Left lung (tissue), 4 donors: ENCODE measurements at regions not wholly inside any gene's neighbourhood (a gene's known extent, or its start where the extent isn't known, plus 50 kb on each side); places are given as distances from the start of the nearest gene placed in this dataset.

Experiments
- ATAC-seq: fragments of 200-7000 bp; cut with Tn5 transposase; one replicate; pipeline ENCODE4 v1.9.1; 2020; ENCODE audit warnings: moderate library complexity
- DNase-seq, 4 donors: peaks; one replicate each; pipeline ENCODE4 v3.0.0-alpha.2; 2013 to 2020
- H3K27ac ChIP-seq, 2 donors: fragments of 200-600 bp; sonication (generic) in 1 of 2; one replicate each; pipeline versions ENCODE4 v1.5.0 to v1.8.0; 2020 to 2021
- H3K27me3 ChIP-seq, 2 donors: fragments of 200-600 bp; sonication (generic) in 1 of 2; one replicate each; pipeline versions ENCODE4 v1.5.0 to v1.8.0; 2020 to 2021
- H3K36me3 ChIP-seq, 2 donors: fragments of 200-600 bp; sonication (generic) in 1 of 2; one replicate each; pipeline versions ENCODE4 v1.5.0 to v1.8.0; 2020 to 2021
- H3K4me1 ChIP-seq, 2 donors: fragments of 200-600 bp; one replicate each; pipeline ENCODE4 v1.8.0; 2021
- H3K4me3 ChIP-seq, 2 donors: fragments of 200-600 bp; sonication (generic) in 1 of 2; one replicate each; pipeline versions ENCODE4 v1.5.0 to v1.8.0; 2020 to 2021; ENCODE audit warnings: mild to moderate bottlenecking in 1 of 2
- H3K9me3 ChIP-seq, 2 donors: fragments of 200-600 bp; sonication (generic) in 1 of 2; one replicate each; pipeline versions ENCODE4 v1.5.0 to v1.8.0; 2020 to 2021
- intact Hi-C, 2 donors: fragments of 100-400 bp; cut with DNase I; formaldehyde crosslinking; loops; one replicate each; pipeline versions ENCODE4 v1.11.2 to v1.14.2; 2022
- TF ChIP-seq, protein P1 (sequence below), 2 donors: fragments of 200-600 bp; sonication (generic) in 1 of 2; IDR thresholded peaks; one replicate each; pipeline versions ENCODE4 v1.5.0 to v1.8.0; 2021; ENCODE audit warnings: antibody characterized with exemption in 2 of 2
- donor health status: DM: no; HTN: yes; CAD: no.
- donor health status: DM: no; HTN: no; CAD: no.

DNA sequence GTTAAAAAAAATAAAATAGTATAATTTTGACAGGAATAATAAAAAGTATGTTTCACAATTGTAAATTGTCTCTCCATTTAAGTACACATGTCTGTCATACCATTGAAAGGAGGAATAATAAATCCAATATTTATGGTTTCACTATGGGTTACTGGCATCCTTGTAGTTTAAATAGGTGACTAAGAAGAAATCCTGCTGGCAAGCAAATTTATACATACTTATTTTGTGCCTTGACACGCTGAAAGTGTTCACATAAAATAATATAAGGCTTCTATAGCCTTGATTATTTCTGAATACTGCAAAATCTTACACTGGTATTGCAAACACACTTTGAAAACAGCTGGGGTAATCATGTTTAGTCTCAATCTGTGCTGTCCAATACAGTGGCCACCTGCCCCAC is 138.3 kb upstream of the ETAA1 start:
- TF ChIP-seq, protein P1, sequence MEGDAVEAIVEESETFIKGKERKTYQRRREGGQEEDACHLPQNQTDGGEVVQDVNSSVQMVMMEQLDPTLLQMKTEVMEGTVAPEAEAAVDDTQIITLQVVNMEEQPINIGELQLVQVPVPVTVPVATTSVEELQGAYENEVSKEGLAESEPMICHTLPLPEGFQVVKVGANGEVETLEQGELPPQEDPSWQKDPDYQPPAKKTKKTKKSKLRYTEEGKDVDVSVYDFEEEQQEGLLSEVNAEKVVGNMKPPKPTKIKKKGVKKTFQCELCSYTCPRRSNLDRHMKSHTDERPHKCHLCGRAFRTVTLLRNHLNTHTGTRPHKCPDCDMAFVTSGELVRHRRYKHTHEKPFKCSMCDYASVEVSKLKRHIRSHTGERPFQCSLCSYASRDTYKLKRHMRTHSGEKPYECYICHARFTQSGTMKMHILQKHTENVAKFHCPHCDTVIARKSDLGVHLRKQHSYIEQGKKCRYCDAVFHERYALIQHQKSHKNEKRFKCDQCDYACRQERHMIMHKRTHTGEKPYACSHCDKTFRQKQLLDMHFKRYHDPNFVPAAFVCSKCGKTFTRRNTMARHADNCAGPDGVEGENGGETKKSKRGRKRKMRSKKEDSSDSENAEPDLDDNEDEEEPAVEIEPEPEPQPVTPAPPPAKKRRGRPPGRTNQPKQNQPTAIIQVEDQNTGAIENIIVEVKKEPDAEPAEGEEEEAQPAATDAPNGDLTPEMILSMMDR (IDR thresholded peaks at IDR 0.05) = no peak
- intact Hi-C loops = no loop called here
- Histone ChIP-seq H3K36me3 (no peaks in the 10 kb centered on the region), H3K4me1 (peaks cover 0 to 4% of the 10 kb centered on the region in 2 donors), H3K27me3 (no peaks in the 10 kb centered on the region), H3K4me3 (no peak overlapping the region), H3K27ac (peak overlapping the region in 1 of 2 donors; percentile 67), H3K9me3 (no peaks in the 10 kb centered on the region)
- no peak for ATAC-seq
- DNase-seq = peak in 2 of 4 donors; percentile 40 to 64

DNA sequence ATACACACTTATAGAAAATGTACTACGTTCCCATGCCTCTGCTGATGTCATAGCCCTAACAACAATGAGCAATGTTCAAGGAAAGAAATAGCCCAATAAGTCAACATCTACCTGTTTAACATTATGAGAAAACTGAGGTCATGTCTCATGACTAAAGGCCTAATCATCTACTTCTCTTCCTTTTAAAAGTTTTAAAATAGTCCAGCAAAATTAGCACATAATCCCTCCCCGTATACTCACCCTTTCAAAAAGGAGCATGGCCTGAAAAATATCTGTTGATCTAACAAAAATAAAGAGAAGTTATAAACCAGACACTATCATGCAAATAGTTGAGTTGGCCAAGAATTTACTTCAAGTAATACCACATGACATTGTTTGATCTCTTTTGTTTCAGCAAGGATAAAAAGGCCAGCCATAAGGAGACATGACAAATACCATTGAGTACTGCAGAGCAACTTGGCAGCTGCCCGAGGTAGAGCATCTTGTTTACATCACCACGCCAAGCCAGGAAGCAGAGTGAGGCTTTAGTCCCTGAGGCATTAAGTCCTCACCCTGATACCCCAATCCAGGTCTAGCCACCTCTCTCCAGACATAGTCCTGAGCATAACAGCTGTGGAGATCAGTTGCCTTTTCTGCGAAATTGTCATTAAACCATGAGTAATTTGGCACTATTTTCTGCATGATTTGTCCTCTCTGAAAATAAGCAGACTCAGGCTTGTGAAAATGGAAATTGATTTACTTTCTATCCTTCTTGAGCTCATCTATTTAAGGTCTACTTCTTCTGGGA is 137.4 kb upstream of the ETAA1 start:
- intact Hi-C loops = no loop called here
- peak in 3 of 4 donors; percentile 34 to 58 (median 50) for DNase-seq
- TF ChIP-seq, protein P1 (IDR thresholded peaks at IDR 0.05) = no peak
- Histone ChIP-seq H3K9me3 (no peaks in the 10 kb centered on the region), H3K4me1 (peaks cover 0 to 4% of the 10 kb centered on the region in 2 donors), H3K4me3 (no peak overlapping the region), H3K36me3 (no peaks in the 10 kb centered on the region), H3K27me3 (no peaks in the 10 kb centered on the region), H3K27ac (peak overlapping the region; percentile 5 to 67)
- ATAC-seq = peak; percentile 40

DNA sequence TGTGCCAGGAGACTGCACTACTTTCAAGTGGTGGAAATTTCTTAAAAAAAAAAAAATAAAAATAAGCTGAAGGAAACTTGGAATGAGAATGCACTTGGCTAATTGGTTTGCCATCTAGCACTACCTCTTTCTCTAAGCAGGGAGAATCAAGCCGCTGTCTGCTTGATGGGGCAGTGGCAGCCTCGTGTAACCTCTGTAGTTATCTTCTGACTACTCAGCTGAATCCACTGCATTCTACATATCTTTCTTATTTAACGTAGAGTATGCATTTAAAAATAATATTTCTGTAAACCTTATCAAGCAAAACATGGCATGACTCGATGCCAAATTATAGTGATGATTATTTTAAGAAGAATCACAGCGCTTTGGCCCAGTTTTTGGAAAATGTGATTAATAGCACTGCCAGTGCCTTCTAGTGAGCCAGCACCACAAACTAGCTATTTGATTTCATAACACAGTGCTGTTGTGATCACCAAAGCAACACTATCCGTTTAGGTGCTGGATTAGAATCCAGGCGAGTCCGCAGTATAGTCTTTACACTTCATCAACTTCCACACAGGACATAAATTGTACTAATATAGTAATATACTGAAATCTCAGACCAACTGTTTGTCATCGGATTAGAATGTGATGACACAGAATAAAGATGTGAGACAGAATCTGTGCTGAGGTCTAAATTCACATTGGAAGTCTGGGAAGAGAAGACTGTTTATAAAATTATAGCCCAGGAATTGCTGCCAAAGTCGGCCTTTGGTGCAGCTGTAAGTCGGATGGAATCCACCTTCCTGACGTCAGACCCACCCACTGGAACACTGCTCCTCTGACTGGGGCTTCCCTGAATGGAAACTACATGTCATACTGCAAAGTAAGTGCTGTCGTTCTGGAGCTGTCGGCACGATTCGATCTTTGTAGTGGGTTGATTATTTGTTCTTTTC is 136.5 kb upstream of the ETAA1 start:
- ATAC-seq (peak; percentile 84), DNase-seq (peak in 3 of 4 donors; percentile 71 to 92 (median 90))
- Histone ChIP-seq H3K4me1 (peaks cover 0 to 4% of the 10 kb centered on the region in 2 donors), H3K27ac (peak overlapping the region; percentile 5 to 81), H3K9me3 (no peaks in the 10 kb centered on the region), H3K27me3 (no peaks in the 10 kb centered on the region), H3K36me3 (no peaks in the 10 kb centered on the region), H3K4me3 (no peak overlapping the region)
- intact Hi-C loops = no loop called here
- TF ChIP-seq, protein P1 (IDR thresholded peaks at IDR 0.05) = no peak

DNA sequence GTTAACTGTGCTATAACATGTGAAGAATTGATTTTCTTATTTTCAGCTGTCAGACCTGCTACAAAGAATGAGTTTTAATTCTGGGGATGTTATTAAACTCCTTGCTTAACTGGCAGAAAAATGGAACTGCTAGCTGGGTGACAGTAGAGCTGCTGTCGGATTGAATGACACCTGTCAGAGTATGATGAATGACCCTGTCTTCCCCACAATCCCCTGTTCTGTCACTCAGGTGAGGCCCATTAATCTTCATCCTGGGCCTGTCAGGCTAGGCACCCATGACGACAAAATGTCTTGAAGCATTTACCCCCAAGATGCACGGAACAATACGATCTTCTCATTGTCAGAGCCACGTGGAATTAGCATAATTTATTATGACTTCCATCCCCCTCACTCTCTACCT is 129.9 kb upstream of the ETAA1 start:
- Histone ChIP-seq H3K27me3 (no peaks in the 10 kb centered on the region), H3K9me3 (no peaks in the 10 kb centered on the region), H3K4me3 (no peak overlapping the region), H3K27ac (no peak overlapping the region), H3K36me3 (no peaks in the 10 kb centered on the region), H3K4me1 (no peaks in the 10 kb centered on the region)
- ATAC-seq = no peak
- DNase-seq = no peak
- intact Hi-C loops = no loop called here
- TF ChIP-seq, protein P1 (IDR thresholded peaks at IDR 0.05) = no peak

DNA sequence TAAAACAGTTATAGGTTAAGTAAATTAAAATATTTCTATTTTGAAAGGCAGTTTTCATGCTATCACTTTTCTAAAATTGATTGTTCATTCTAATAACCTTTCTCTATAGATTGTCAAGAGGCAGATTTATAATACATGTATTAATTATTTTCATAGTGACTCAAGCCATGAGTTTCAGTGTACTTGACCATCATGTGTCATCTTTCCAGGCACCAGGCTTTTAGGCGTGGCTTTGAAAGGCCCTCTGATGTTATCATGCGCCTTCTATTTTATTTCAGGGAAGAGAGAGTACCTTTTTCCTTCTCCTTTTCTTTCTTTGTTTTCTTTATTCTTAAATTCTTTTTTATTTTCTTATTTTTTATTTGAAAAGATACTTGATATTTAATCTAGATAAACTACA is 128.3 kb upstream of the ETAA1 start:
- H3K9me3 ChIP-seq = no peaks in the 10 kb centered on the region
- H3K27me3 ChIP-seq = no peaks in the 10 kb centered on the region
- no peak overlapping the region for H3K27ac ChIP-seq
- no peak for DNase-seq
- H3K4me3 ChIP-seq = no peak overlapping the region
- no peaks in the 10 kb centered on the region for H3K36me3 ChIP-seq
- ATAC-seq = no peak
- intact Hi-C loops = no loop called here
- TF ChIP-seq, protein P1 (IDR thresholded peaks at IDR 0.05) = no peak
- H3K4me1 ChIP-seq = no peaks in the 10 kb centered on the region
